Kidney epithelial cell (primary cell): ENCODE measurements at regions not wholly inside any gene's neighbourhood (a gene's known extent, or its start where the extent isn't known, plus 50 kb on each side); places are given as distances from the start of the nearest gene placed in this dataset.
A peak's percentile ranks its signal among the peaks of the same experiment; 100 is the strongest.

Source experiments
- DNase-seq: peaks from one replicate; pipeline ENCODE4 v3.0.0-alpha.2; 2010; ENCODE audit warnings: low read depth
- H3K27me3 ChIP-seq: 2 replicates; pipeline ENCODE4 v1.6.0; 2011; ENCODE audit warnings: low read length; ENCODE audit not compliant: control insufficient read depth, insufficient read depth
- H3K36me3 ChIP-seq: 2 replicates; pipeline ENCODE4 v1.5.1; 2011; ENCODE audit warnings: low read length; ENCODE audit not compliant: control insufficient read depth, insufficient read depth
- H3K4me3 ChIP-seq: 2 replicates; pipeline ENCODE4 v1.5.1; 2011; ENCODE audit warnings: low read depth, mild to moderate bottlenecking, control low read depth, low read length
- CTCF ChIP-seq: IDR thresholded peaks from 2 replicates; pipeline ENCODE4 v1.5.1; 2011; ENCODE audit warnings: mild to moderate bottlenecking, moderate library complexity, low read length, control low read depth, inconsistent platforms; ENCODE audit not compliant: insufficient read depth, poor library complexity, severe bottlenecking

GRCh38 chr1:100642826-100643225 is 76.7 kb upstream of the VCAM1 start:
- H3K27me3 ChIP-seq: no peaks in the 10 kb centered on the region
- no peak for TF ChIP-seq CTCF
- no peaks in the 10 kb centered on the region for H3K36me3 ChIP-seq
- H3K4me3 ChIP-seq: no peak overlapping the region
- no peak for DNase-seq

DNA sequence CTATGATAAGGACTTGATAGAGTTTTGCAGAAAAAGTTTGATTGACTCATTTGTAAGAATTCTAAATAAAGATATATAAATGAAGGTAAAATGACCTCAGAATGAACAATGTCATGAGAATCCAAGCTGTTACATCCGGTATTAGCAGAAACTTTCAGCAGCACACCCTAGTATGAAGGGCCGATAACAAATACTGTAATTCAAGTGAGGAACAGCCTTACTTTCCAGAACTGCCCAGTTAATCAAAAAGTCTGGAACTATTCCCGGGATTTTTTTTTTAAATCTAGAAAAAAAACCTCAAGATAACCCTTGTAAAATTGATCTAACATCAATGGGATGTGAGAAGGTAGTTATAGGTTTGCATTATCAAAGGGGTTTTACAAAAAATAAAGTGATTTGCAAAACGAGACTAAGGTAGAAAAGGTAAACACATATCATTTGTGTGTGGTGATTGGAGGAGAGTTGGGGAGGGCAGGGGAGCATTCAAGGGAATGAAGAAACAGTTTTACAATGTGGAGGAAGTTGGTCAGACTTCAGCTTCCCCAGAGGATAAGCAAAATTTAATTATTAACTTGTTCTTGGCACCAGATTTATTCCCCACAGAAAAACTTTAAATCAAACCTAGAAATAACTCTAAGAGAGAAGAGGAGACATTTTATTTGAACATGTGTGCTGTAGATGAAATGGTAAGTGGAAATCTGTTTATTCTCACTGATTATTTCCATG is 75.9 kb upstream of the VCAM1 start:
- Histone ChIP-seq H3K36me3 (no peaks in the 10 kb centered on the region), H3K4me3 (no peak overlapping the region), H3K27me3 (no peaks in the 10 kb centered on the region)
- TF ChIP-seq CTCF: no peak
- DNase-seq: no peak

DNA sequence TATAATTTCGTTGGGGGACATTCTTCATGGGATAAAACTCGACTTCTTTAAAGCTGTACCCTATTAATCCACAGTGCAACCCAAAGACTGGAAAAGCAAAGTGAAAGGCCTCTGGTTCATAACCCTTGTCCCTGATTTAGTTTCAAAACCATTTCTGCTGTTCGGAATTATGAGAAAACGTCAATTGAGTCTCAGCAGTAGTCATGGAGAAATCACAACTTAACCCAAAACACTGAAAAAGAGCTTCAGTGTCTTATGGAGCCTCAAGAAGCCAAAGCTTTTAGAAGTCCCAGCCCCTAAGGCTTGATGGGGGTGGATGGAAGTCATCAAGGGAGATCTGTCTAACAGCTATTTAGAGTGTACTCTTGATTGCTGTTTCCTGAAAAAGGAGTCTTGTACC is 73.5 kb upstream of the VCAM1 start:
- Histone ChIP-seq H3K36me3 (no peaks in the 10 kb centered on the region), H3K4me3 (no peak overlapping the region), H3K27me3 (no peaks in the 10 kb centered on the region)
- no peak for DNase-seq
- TF ChIP-seq CTCF: no peak

- DNase-seq: no peak
- TF ChIP-seq CTCF: no peak
- no peak overlapping the region for H3K4me3 ChIP-seq
- H3K27me3 ChIP-seq: no peaks in the 10 kb centered on the region
- no peaks in the 10 kb centered on the region for H3K36me3 ChIP-seq
Observed at GRCh38 chr1:100649146-100649545, 70.4 kb upstream of the VCAM1 start.

GRCh38 chr1:100657876-100658715 is 61.4 kb upstream of the VCAM1 start:
- Histone ChIP-seq H3K36me3 (no peaks in the 10 kb centered on the region), H3K4me3 (no peak overlapping the region), H3K27me3 (no peaks in the 10 kb centered on the region)
- DNase-seq: peak; percentile 74
- TF ChIP-seq CTCF: no peak

- Histone ChIP-seq H3K27me3 (no peaks in the 10 kb centered on the region), H3K4me3 (no peak overlapping the region), H3K36me3 (no peaks in the 10 kb centered on the region)
- no peak for TF ChIP-seq CTCF
- peak; percentile 18 for DNase-seq
Observed at GRCh38 chr1:100658716-100659026, 60.9 kb upstream of the VCAM1 start.
